Mucosa of descending colon (tissue), 3 donors: ENCODE measurements at regions not wholly inside any gene's neighbourhood (a gene's known extent, or its start where the extent isn't known, plus 50 kb on each side); places are given as distances from the start of the nearest gene placed in this dataset.

ENCODE experiments used
- ATAC-seq: fragments of 200-7000 bp; cut with Tn5 transposase; one replicate; pipeline ENCODE4 v1.9.1; 2020; ENCODE audit warnings: mild to moderate bottlenecking, moderate library complexity
- DNase-seq, 3 donors: peaks; one replicate each; pipeline ENCODE4 v3.0.0-alpha.2; 2020
- H3K36me3 ChIP-seq: fragments of 200-600 bp; one replicate; pipeline ENCODE4 v1.8.0; 2021; ENCODE audit warnings: low read depth, mild to moderate bottlenecking
- H3K4me1 ChIP-seq: fragments of 200-600 bp; one replicate; pipeline ENCODE4 v1.8.0; 2021; ENCODE audit warnings: low read depth, mild to moderate bottlenecking
- H3K4me3 ChIP-seq: fragments of 200-600 bp; one replicate; pipeline ENCODE4 v1.8.0; 2021; ENCODE audit warnings: mild to moderate bottlenecking
- H3K9me3 ChIP-seq: fragments of 200-600 bp; one replicate; pipeline ENCODE4 v1.8.0; 2021; ENCODE audit warnings: mild to moderate bottlenecking
- intact Hi-C, 2 donors: fragments of 100-400 bp; cut with DNase I in 1 of 2; cut with micrococcal nuclease in 1 of 2; formaldehyde crosslinking; loops; one replicate each; pipeline versions ENCODE4 v1.11.0 to v1.11.1; 2022; cut with DNase I, micrococcal nuclease
- TF ChIP-seq, protein P1 (sequence below): fragments of 200-600 bp; IDR thresholded peaks from one replicate; pipeline ENCODE4 v1.8.0; 2022; ENCODE audit warnings: antibody characterized with exemption, mild to moderate bottlenecking
- donor health status: DM: no; HTN: no; CAD: no; lungs with moderate emphysema.
- donor health status: DM: no; HTN: no; CAD: no.
- donor health status: DM: no; HTN: yes; CAD: no.

DNA sequence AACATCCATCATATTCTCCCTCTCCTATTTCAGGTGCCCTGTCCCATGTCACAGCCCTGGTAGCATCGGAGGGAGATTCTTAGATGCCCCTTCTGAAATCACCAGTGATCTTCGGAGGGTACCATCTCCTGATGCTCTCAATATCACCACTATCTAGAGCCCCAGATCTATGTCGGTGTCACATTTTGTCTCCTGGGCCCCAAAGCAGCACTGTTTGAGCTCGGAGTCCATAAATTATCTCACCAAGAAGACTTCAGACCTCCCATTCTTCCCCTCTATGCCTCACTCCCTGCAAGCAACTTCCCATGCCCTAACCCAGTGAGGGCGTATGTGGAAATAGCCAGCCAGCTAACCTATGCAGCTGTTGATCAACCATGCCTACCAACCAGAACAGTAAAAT, 51.5 kb upstream of the NLK start:
- TF ChIP-seq, protein P1, sequence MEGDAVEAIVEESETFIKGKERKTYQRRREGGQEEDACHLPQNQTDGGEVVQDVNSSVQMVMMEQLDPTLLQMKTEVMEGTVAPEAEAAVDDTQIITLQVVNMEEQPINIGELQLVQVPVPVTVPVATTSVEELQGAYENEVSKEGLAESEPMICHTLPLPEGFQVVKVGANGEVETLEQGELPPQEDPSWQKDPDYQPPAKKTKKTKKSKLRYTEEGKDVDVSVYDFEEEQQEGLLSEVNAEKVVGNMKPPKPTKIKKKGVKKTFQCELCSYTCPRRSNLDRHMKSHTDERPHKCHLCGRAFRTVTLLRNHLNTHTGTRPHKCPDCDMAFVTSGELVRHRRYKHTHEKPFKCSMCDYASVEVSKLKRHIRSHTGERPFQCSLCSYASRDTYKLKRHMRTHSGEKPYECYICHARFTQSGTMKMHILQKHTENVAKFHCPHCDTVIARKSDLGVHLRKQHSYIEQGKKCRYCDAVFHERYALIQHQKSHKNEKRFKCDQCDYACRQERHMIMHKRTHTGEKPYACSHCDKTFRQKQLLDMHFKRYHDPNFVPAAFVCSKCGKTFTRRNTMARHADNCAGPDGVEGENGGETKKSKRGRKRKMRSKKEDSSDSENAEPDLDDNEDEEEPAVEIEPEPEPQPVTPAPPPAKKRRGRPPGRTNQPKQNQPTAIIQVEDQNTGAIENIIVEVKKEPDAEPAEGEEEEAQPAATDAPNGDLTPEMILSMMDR = no peak
- H3K9me3 ChIP-seq = no peaks in the 10 kb centered on the region
- no peak for DNase-seq
- no peak for ATAC-seq
- no peaks in the 10 kb centered on the region for H3K4me1 ChIP-seq
- H3K36me3 ChIP-seq = no peaks in the 10 kb centered on the region
- intact Hi-C loops = no loop called here
- no peak overlapping the region for H3K4me3 ChIP-seq

DNA sequence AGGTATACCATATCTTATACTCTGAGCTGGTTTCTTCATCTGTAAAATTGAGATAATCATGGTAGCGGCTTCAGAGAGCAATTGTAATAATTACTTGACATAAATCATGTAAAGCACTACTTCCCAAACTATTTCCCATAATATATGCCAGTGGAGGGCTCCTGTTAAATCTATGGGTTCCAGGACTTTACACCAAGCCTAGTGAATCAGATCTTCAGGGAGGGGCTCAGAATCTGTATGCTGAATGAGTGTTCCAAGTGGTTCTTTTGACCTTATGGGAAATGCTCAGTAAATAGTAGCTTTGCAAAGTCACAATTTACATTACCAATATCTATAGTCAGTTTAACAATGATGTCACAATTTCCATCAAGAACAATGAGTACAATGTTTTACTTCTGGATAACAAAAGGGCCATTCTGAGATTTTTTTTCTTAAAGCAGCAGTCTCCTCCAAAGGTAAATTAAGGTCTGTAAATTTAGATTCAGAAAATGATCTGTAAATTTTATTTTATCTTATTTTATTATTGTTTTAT, 50.9 kb upstream of the NLK start:
- TF ChIP-seq, protein P1 = no peak
- ATAC-seq (no peak), DNase-seq (no peak)
- Histone ChIP-seq H3K9me3 (no peaks in the 10 kb centered on the region), H3K4me1 (no peaks in the 10 kb centered on the region), H3K4me3 (no peak overlapping the region), H3K36me3 (no peaks in the 10 kb centered on the region)
- intact Hi-C loops = no loop called here
